DOHH2 (cell line): ENCODE measurements at regions not wholly inside any gene's neighbourhood (a gene's known extent, or its start where the extent isn't known, plus 50 kb on each side); places are given as distances from the start of the nearest gene placed in this dataset.

Experiments used
- H3F3A ChIP-seq: fragments of 200-600 bp; sonication (generic), shearing (Covaris generic); 2 replicates; pipeline ENCODE4 v1.6.0; 2016; ENCODE audit warnings: antibody characterized with exemption, mild to moderate bottlenecking; ENCODE audit not compliant: control insufficient read depth, insufficient read depth
- H3K27ac ChIP-seq: fragments of 200-600 bp; sonication (generic); 2 replicates; pipeline ENCODE4 v1.5.1; 2014; ENCODE audit warnings: low read depth, mild to moderate bottlenecking, low read length, moderate library complexity
- H3K27me3 ChIP-seq: fragments of 200-600 bp; sonication (generic); 2 replicates; pipeline ENCODE4 v1.6.1; 2014; ENCODE audit warnings: mild to moderate bottlenecking, low read length, mixed read lengths; ENCODE audit not compliant: control insufficient read depth
- H3K36me3 ChIP-seq: fragments of 200-600 bp; sonication (generic); 2 replicates; pipeline ENCODE4 v1.6.1; 2014; ENCODE audit warnings: mild to moderate bottlenecking, low read length, moderate library complexity, mixed read lengths; ENCODE audit not compliant: control insufficient read depth
- H3K4me1 ChIP-seq: fragments of 200-600 bp; sonication (generic); 2 replicates; pipeline ENCODE4 v1.6.1; 2014; ENCODE audit warnings: mild to moderate bottlenecking, low read length, mixed read lengths; ENCODE audit not compliant: control insufficient read depth
- H3K4me2 ChIP-seq: fragments of 200-600 bp; sonication (generic); 2 replicates; pipeline ENCODE4 v1.6.0; 2014; ENCODE audit warnings: mild to moderate bottlenecking, low read length, moderate library complexity
- H3K4me3 ChIP-seq: fragments of 200-600 bp; sonication (generic); 2 replicates; pipeline ENCODE4 v1.5.1; 2014; ENCODE audit warnings: mild to moderate bottlenecking, low read length, mixed read lengths
- H3K79me2 ChIP-seq: fragments of 200-600 bp; sonication (generic); 2 replicates; pipeline ENCODE4 v1.6.1; 2014; ENCODE audit warnings: mild to moderate bottlenecking, low read length, mixed read lengths; ENCODE audit not compliant: control insufficient read depth
- H3K9me2 ChIP-seq: fragments of 200-600 bp; sonication (generic); replicated peaks from 2 replicates; pipeline ENCODE4 v1.6.1; 2014; ENCODE audit warnings: mild to moderate bottlenecking, low read length, mixed read lengths; ENCODE audit not compliant: control insufficient read depth
- H3K9me3 ChIP-seq: fragments of 200-600 bp; sonication (generic); 2 replicates; pipeline ENCODE4 v1.6.1; 2014; ENCODE audit warnings: antibody characterized with exemption, low read length, mixed read lengths; ENCODE audit not compliant: control insufficient read depth, insufficient read depth
- H4K20me1 ChIP-seq: fragments of 200-600 bp; sonication (generic); 2 replicates; pipeline ENCODE4 v1.6.0; 2014; ENCODE audit warnings: low read depth, mild to moderate bottlenecking, antibody characterized with exemption, low read length, moderate library complexity; ENCODE audit not compliant: control insufficient read depth, insufficient read depth
- CTCF ChIP-seq: fragments of 200-600 bp; sonication (generic); IDR thresholded peaks from one replicate; pipeline ENCODE4 v1.5.1; 2014; ENCODE audit warnings: antibody characterized with exemption, mild to moderate bottlenecking, low read depth, low read length; ENCODE audit not compliant: poor library complexity, severe bottlenecking
- EZH2phosphoT487 ChIP-seq: fragments of 200-600 bp; sonication (generic); IDR thresholded peaks from 2 replicates; pipeline ENCODE4 v1.6.1; 2017; ENCODE audit warnings: borderline replicate concordance, mild to moderate bottlenecking, antibody characterized with exemption, low read length, moderate library complexity, mixed read lengths

GRCh38 chrX:128650326-128650725 is 598.1 kb upstream of the ACTRT1 start:
- Histone ChIP-seq H3K4me1 (no peaks in the 10 kb centered on the region), H4K20me1 (no peaks in the 10 kb centered on the region), H3K9me3 (no peaks in the 10 kb centered on the region), H3K27ac (no peak overlapping the region), H3K4me2 (no peak overlapping the region), H3K9me2 (no peaks in the 10 kb centered on the region), H3K36me3 (no peaks in the 10 kb centered on the region), H3K27me3 (no peaks in the 10 kb centered on the region), H3K79me2 (no peaks in the 10 kb centered on the region), H3F3A (no peaks in the 10 kb centered on the region), H3K4me3 (no peak overlapping the region)
- TF ChIP-seq CTCF (no peak), EZH2phosphoT487 (no peak)

- no peak overlapping the region for H3K4me2 ChIP-seq
- H3K36me3 ChIP-seq: no peaks in the 10 kb centered on the region
- no peaks in the 10 kb centered on the region for H3K9me2 ChIP-seq
- no peaks in the 10 kb centered on the region for H4K20me1 ChIP-seq
- H3K79me2 ChIP-seq: no peaks in the 10 kb centered on the region
- H3K27me3 ChIP-seq: no peaks in the 10 kb centered on the region
- no peaks in the 10 kb centered on the region for H3F3A ChIP-seq
- no peak overlapping the region for H3K4me3 ChIP-seq
- no peak for TF ChIP-seq CTCF
- no peak for TF ChIP-seq EZH2phosphoT487
- H3K4me1 ChIP-seq: no peaks in the 10 kb centered on the region
- no peaks in the 10 kb centered on the region for H3K9me3 ChIP-seq
- no peak overlapping the region for H3K27ac ChIP-seq
Measured at GRCh38 chrX:128634754-128635153, 582.6 kb upstream of the ACTRT1 start.

- no peak overlapping the region for H3K4me2 ChIP-seq
- H3K4me1 ChIP-seq: no peaks in the 10 kb centered on the region
- TF ChIP-seq EZH2phosphoT487 (no peak), CTCF (no peak)
- no peaks in the 10 kb centered on the region for H3K9me2 ChIP-seq
- H3F3A ChIP-seq: no peaks in the 10 kb centered on the region
- no peaks in the 10 kb centered on the region for H3K9me3 ChIP-seq
- no peaks in the 10 kb centered on the region for H3K27me3 ChIP-seq
- no peaks in the 10 kb centered on the region for H4K20me1 ChIP-seq
- no peak overlapping the region for H3K4me3 ChIP-seq
- H3K36me3 ChIP-seq: no peaks in the 10 kb centered on the region
- no peaks in the 10 kb centered on the region for H3K79me2 ChIP-seq
- H3K27ac ChIP-seq: no peak overlapping the region
Measured at GRCh38 chrX:128623361-128623760, 571.2 kb upstream of the ACTRT1 start.

- Histone ChIP-seq H3K9me2 (no peaks in the 10 kb centered on the region), H4K20me1 (no peaks in the 10 kb centered on the region), H3K9me3 (no peaks in the 10 kb centered on the region), H3K4me3 (no peak overlapping the region), H3F3A (no peaks in the 10 kb centered on the region), H3K36me3 (no peaks in the 10 kb centered on the region), H3K27me3 (no peaks in the 10 kb centered on the region), H3K79me2 (no peaks in the 10 kb centered on the region), H3K27ac (no peak overlapping the region), H3K4me1 (no peaks in the 10 kb centered on the region), H3K4me2 (no peak overlapping the region)
- TF ChIP-seq CTCF: no peak
- TF ChIP-seq EZH2phosphoT487: no peak
Measured at GRCh38 chrX:128622296-128622695, 570.1 kb upstream of the ACTRT1 start.
